ENCODE measurements at regions not wholly inside any gene's neighbourhood (a gene's known extent, or its start where the extent isn't known, plus 50 kb on each side); places are given as distances from the start of the nearest gene placed in this dataset.

- TF ChIP-seq POLR2A (IDR thresholded peaks at IDR 0.05; ENCODE audit: low read depth, low read length): no peak
- no peak for TF ChIP-seq POLR2AphosphoS5 (IDR thresholded peaks at IDR 0.05; ENCODE audit: low read depth, low read length)
- no peak for TF ChIP-seq TAF1 (IDR thresholded peaks at IDR 0.05; ENCODE audit: low read depth, low read length)
Observed at GRCh38 chr6:101089640-101090039, 208.5 kb upstream of the ASCC3 start.
